ENCODE measurements at regions not wholly inside any gene's neighbourhood (a gene's known extent, or its start where the extent isn't known, plus 50 kb on each side); places are given as distances from the start of the nearest gene placed in this dataset.
"Not testable (repeated sequence)": the region's sequence is repeated elsewhere in the genome, so short reads cannot be mapped to it uniquely, and the experiment has no call there.

DNA sequence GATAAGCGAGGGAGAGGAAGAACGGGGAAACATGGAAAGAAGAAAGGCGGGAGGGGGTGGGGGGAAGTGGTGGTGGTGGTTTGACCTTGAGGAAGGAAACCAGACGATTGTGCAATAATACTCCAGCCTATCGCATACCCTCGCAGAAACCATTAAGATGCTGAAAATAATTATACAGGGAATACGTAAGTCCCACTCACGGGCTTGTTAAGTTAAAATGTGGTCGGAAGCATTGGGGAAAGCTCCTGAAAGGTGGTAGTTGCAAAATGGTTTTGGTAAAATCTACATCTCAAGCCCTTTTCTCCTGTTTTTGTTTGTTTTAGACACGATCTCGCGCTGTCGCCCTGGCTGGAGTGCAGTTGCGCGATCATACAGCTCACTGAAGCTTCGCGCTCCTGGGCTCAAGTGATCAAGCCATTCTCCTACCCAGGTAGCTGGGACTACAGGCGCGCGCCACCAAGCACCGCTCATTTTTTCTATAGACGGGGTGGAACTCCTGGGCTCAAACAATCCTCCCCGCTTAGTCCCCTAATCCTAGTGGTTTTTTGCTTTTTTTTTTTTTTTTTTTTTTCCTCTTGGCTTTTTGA, 128.9 kb upstream of the ZNF184 start:
- TF ChIP-seq CTCF (conservative IDR thresholded peaks at IDR 0.05): no peak
- DNase-seq (ENCODE audit: extremely low spot score, unreplicated experiment): no peak
- Mint-ChIP-seq H3K4me1 (ENCODE audit: unreplicated experiment) (peaks cover 20% of the 10 kb centered on the region), H3K9me3 (no peaks in the 10 kb centered on the region), H3K36me3 (no peaks in the 10 kb centered on the region), H3K27ac (peak overlapping the region; percentile 49), H3K27me3 (peaks cover 78% of the 10 kb centered on the region), H3K4me3 (peak overlapping the region; percentile 90)

DNA sequence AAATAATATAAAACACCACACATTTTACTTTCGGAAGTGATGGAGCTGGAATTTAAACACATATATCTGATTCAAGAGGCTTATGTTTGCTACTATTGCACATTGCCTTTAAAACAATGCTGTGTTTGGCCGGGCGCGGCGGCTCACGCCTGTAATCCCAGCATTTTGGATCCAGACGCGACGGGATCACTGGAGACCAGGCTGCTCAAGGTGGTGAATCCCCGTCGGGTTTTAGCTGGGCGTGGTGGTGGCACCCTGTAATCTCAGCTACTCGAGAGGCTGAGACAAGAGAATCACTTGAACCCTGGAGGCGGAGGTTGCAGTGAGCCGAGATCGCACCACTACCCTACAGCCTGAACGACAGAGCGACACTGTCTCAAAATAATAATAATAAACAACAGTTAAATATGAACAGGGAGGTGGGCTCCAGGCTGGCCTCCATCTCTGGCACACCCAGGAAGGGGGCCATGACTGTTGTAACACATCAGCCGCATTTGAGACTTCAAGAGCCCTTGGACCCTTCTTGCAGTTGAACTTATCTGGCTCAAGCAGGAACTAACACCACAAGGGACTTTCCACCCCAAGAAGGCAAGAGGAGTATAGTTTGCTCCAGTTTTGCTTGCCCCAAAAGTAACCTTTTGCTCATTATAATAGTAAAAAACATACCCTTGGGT, 127.1 kb upstream of the ZNF184 start:
- H3K27ac Mint-ChIP-seq: no peak overlapping the region
- peaks cover 9% of the 10 kb centered on the region for H3K4me1 Mint-ChIP-seq (ENCODE audit: unreplicated experiment)
- peaks cover 79% of the 10 kb centered on the region for H3K27me3 Mint-ChIP-seq
- DNase-seq (ENCODE audit: extremely low spot score, unreplicated experiment): no peak
- no peak overlapping the region for H3K4me3 Mint-ChIP-seq
- no peak for TF ChIP-seq CTCF (conservative IDR thresholded peaks at IDR 0.05)
- no peaks in the 10 kb centered on the region for H3K9me3 Mint-ChIP-seq
- no peaks in the 10 kb centered on the region for H3K36me3 Mint-ChIP-seq

DNA sequence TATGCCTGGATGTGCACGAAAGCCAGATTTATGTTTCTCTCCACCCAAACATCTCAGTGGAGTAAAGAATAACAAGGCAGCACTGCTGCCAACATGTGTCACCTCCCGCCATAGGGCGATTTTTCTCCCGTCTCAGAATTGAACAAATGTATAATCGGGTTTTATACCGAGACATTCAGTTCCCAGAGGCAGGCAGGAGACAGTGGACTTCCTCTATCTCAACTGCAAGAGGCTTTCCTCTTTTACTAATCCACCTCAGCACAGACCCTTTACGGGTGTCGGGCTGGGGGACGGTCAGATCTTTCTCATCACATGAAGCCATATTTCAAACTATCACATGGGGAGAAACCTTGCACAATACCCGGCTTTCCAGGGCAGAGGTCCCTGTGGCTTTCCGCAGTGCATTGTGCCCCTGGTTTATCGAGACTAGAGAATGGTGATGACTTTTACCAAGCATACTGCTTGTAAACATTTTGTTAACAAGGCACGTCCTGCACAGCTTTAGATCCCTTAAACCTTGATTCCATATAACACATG, 124.2 kb upstream of the ZNF184 start:
- H3K27me3 Mint-ChIP-seq: peaks cover 64% of the 10 kb centered on the region
- not testable (repeated sequence) for H3K4me3 Mint-ChIP-seq; H3K4me1 Mint-ChIP-seq (ENCODE audit: unreplicated experiment); H3K27ac Mint-ChIP-seq; H3K9me3 Mint-ChIP-seq; DNase-seq (ENCODE audit: extremely low spot score, unreplicated experiment); H3K36me3 Mint-ChIP-seq

DNA sequence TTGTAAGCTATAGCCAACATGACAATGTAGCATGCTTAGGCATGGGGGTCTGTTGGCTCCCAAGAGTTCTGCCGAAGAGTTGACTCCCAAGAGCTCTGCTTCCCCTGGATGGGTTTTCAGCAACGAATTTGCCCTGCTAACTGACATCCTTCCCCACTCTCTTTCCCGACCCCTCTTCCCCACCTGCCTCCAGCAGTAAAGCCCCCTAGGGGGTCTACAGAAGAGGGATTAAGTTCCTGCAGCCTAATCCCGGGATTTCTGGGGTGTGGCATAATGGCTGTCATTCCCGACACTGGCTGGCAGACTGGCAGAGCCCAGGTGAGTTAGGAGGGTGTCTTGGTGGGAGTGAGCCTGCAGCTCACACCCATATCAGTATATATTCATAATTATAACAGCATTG, 121.0 kb upstream of the ZNF184 start:
- Mint-ChIP-seq H3K4me3 (no peak overlapping the region), H3K36me3 (no peaks in the 10 kb centered on the region), H3K27me3 (peaks cover 38% of the 10 kb centered on the region), H3K27ac (no peak overlapping the region), H3K4me1 (ENCODE audit: unreplicated experiment) (no peaks in the 10 kb centered on the region), H3K9me3 (no peaks in the 10 kb centered on the region)
- no peak for TF ChIP-seq CTCF (conservative IDR thresholded peaks at IDR 0.05)
- no peak for DNase-seq (ENCODE audit: extremely low spot score, unreplicated experiment)

GRCh38 chr6:27593200-27593818, 120.4 kb upstream of the ZNF184 start:
- DNase-seq (ENCODE audit: extremely low spot score, unreplicated experiment): no peak
- H3K27ac Mint-ChIP-seq: no peak overlapping the region
- H3K9me3 Mint-ChIP-seq: no peaks in the 10 kb centered on the region
- H3K4me3 Mint-ChIP-seq: no peak overlapping the region
- H3K27me3 Mint-ChIP-seq: peaks cover 35% of the 10 kb centered on the region
- TF ChIP-seq CTCF (conservative IDR thresholded peaks at IDR 0.05): no peak
- H3K4me1 Mint-ChIP-seq (ENCODE audit: unreplicated experiment): no peaks in the 10 kb centered on the region
- no peaks in the 10 kb centered on the region for H3K36me3 Mint-ChIP-seq

All from type B pancreatic cell (in vitro differentiated cells).